BLaER1 (cell line): ENCODE measurements at regions not wholly inside any gene's neighbourhood (a gene's known extent, or its start where the extent isn't known, plus 50 kb on each side); places are given as distances from the start of the nearest gene placed in this dataset.
A peak's percentile ranks its signal among the peaks of the same experiment; 100 is the strongest.

ENCODE experiments used
- H3K27ac ChIP-seq: shearing (Covaris generic); formaldehyde crosslinking; 2 replicates; pipeline ENCODE4 v1.8.1; 2022
- H3K27me3 ChIP-seq: shearing (Covaris generic); formaldehyde crosslinking; 2 replicates; pipeline ENCODE4 v1.8.1; 2022
- H3K36me3 ChIP-seq: shearing (Covaris generic); formaldehyde crosslinking; 2 replicates; pipeline ENCODE4 v1.8.1; 2022
- H3K4me1 ChIP-seq: shearing (Covaris generic); formaldehyde crosslinking; 2 replicates; pipeline ENCODE4 v1.8.1; 2022
- H3K4me2 ChIP-seq: shearing (Covaris generic); formaldehyde crosslinking; 2 replicates; pipeline ENCODE4 v1.8.1; 2022
- H3K4me3 ChIP-seq: shearing (Covaris generic); formaldehyde crosslinking; 2 replicates; pipeline ENCODE4 v1.8.1; 2022
- H3K9ac ChIP-seq: shearing (Covaris generic); formaldehyde crosslinking; 2 replicates; pipeline ENCODE4 v1.8.1; 2022
- H3K9me3 ChIP-seq: shearing (Covaris generic); formaldehyde crosslinking; 2 replicates; pipeline ENCODE4 v1.8.1; 2022
- H4K20me1 ChIP-seq: shearing (Covaris generic); formaldehyde crosslinking; 2 replicates; pipeline ENCODE4 v1.8.1; 2022
- Cebpa-rat ChIP-seq: shearing (Covaris generic); IDR thresholded peaks from 2 replicates; pipeline ENCODE4 v1.8.1; 2022

- H3K9me3 ChIP-seq: no peaks in the 10 kb centered on the region
- no peaks in the 10 kb centered on the region for H3K36me3 ChIP-seq
- no peaks in the 10 kb centered on the region for H3K27me3 ChIP-seq
- no peak overlapping the region for H3K4me2 ChIP-seq
- no peak overlapping the region for H3K9ac ChIP-seq
- no peak overlapping the region for H3K4me3 ChIP-seq
- no peak overlapping the region for H3K27ac ChIP-seq
- no peak for TF ChIP-seq Cebpa-rat
- H4K20me1 ChIP-seq: no peaks in the 10 kb centered on the region
- H3K4me1 ChIP-seq: peaks cover 11% of the 10 kb centered on the region
These were observed 236.9 kb downstream of the SIPA1L2 start for GRCh38 chr1:232393010-232393409.

DNA sequence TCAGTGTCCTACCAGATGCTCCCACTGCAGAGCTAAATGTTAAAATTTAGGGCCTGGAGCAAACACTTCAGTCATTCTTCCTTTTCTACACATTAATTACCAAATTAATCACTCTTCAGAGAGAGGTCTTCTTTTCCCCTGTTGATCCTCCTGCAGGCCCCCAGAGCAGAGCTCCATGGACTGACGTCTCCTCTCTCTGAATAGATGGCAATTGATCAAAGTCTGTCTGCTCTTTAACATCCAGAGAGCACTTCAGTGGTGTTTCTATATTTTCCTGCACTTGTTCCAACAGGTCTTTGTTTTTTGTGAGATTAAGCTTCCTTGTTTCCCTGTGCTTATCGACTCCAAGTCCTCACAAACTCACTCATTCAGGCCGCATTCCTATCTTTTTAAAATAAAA lies 239.3 kb downstream of the SIPA1L2 start:
- Histone ChIP-seq H3K4me1 (peaks cover 29% of the 10 kb centered on the region), H3K27me3 (no peaks in the 10 kb centered on the region), H3K36me3 (no peaks in the 10 kb centered on the region), H3K4me3 (no peak overlapping the region), H4K20me1 (no peaks in the 10 kb centered on the region), H3K9me3 (no peaks in the 10 kb centered on the region), H3K9ac (no peak overlapping the region), H3K27ac (no peak overlapping the region), H3K4me2 (no peak overlapping the region)
- TF ChIP-seq Cebpa-rat: no peak

- no peaks in the 10 kb centered on the region for H4K20me1 ChIP-seq
- no peak overlapping the region for H3K4me2 ChIP-seq
- H3K4me3 ChIP-seq: no peak overlapping the region
- H3K9me3 ChIP-seq: no peaks in the 10 kb centered on the region
- no peak overlapping the region for H3K9ac ChIP-seq
- no peak overlapping the region for H3K27ac ChIP-seq
- H3K36me3 ChIP-seq: no peaks in the 10 kb centered on the region
- peaks cover 29% of the 10 kb centered on the region for H3K4me1 ChIP-seq
- TF ChIP-seq Cebpa-rat: no peak
- H3K27me3 ChIP-seq: no peaks in the 10 kb centered on the region
These were observed 240.2 kb downstream of the SIPA1L2 start for GRCh38 chr1:232389744-232390143.

- Histone ChIP-seq H3K4me2 (peak overlapping the region; percentile 64), H3K9me3 (no peaks in the 10 kb centered on the region), H3K9ac (no peak overlapping the region), H3K4me3 (no peak overlapping the region), H4K20me1 (no peaks in the 10 kb centered on the region), H3K4me1 (peaks cover 29% of the 10 kb centered on the region), H3K36me3 (no peaks in the 10 kb centered on the region), H3K27ac (no peak overlapping the region), H3K27me3 (no peaks in the 10 kb centered on the region)
- TF ChIP-seq Cebpa-rat: no peak
These were observed 241.6 kb downstream of the SIPA1L2 start for GRCh38 chr1:232388363-232388762.

DNA sequence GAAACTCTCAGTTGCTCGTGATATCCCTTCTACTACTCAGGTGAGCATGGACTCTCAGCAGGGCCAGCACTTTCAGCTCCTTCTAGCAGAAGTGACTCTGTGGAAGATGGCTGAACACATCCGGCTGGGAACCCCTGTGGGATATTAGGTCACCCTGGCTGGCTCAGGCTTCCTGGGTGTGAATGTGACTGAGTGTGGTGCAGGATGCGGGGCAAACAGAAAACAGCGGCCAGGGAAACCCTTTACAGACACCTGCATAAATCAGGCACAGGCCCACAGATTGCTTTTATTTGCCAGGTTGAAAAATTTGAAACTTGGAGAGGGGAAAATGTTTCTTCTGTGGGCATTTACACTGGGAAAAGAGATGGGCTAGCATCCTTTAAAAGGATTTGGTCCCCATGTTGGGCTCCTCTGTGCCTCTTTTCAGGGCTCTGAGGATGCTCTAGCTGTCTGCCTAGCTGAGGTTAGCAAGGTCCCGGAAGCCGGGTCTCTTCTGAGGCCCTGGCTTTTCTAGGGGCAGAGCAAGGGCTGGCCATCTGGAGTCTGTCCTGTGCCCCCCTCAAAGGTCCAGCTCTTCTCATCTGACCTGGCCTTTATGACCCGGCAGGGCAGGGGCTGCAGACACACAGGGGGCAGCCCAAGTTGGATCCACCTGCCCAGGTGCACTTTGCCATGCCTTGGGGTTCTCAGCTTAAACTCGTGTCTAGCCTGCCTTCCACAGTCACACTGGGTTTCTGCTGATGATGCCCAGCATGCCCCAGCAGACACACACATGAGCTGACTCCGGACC lies 243.0 kb downstream of the SIPA1L2 start:
- Histone ChIP-seq H3K4me1 (peaks cover 29% of the 10 kb centered on the region), H3K27me3 (no peaks in the 10 kb centered on the region), H3K4me3 (no peak overlapping the region), H4K20me1 (no peaks in the 10 kb centered on the region), H3K9ac (no peak overlapping the region), H3K27ac (no peak overlapping the region), H3K4me2 (peak overlapping the region; percentile 1), H3K9me3 (no peaks in the 10 kb centered on the region), H3K36me3 (no peaks in the 10 kb centered on the region)
- TF ChIP-seq Cebpa-rat: no peak

- peak overlapping the region; percentile 1 for H3K4me2 ChIP-seq
- TF ChIP-seq Cebpa-rat: no peak
- H3K36me3 ChIP-seq: no peaks in the 10 kb centered on the region
- H4K20me1 ChIP-seq: no peaks in the 10 kb centered on the region
- H3K4me1 ChIP-seq: peaks cover 29% of the 10 kb centered on the region
- no peak overlapping the region for H3K27ac ChIP-seq
- H3K4me3 ChIP-seq: no peak overlapping the region
- no peaks in the 10 kb centered on the region for H3K9me3 ChIP-seq
- no peaks in the 10 kb centered on the region for H3K27me3 ChIP-seq
- H3K9ac ChIP-seq: no peak overlapping the region
These were observed 243.6 kb downstream of the SIPA1L2 start for GRCh38 chr1:232386294-232386693.

DNA sequence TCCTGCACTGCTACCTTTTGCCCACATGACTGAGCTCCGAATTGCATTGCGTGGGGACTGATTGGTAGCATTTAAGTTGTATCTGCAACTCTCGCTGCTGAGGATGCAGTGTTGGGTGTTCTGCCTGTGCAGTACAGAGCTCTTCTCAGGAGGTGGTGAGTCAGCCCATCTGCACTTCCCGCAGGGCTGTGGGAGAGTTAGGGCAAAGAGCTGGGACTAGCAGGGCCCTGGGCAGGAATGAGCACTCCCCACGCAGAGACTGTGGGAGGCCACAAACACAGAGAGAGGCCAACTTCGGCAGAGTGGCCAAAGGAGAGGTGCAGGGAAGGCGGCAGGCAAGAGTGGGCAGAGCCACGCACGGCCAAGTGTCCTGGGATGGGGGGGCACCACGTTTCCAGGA lies 244.7 kb downstream of the SIPA1L2 start:
- Histone ChIP-seq H3K4me3 (no peak overlapping the region), H3K27ac (no peak overlapping the region), H3K4me1 (peaks cover 29% of the 10 kb centered on the region), H3K9me3 (no peaks in the 10 kb centered on the region), H3K36me3 (no peaks in the 10 kb centered on the region), H3K9ac (no peak overlapping the region), H4K20me1 (no peaks in the 10 kb centered on the region), H3K27me3 (no peaks in the 10 kb centered on the region), H3K4me2 (no peak overlapping the region)
- no peak for TF ChIP-seq Cebpa-rat

- TF ChIP-seq Cebpa-rat: no peak
- Histone ChIP-seq H3K27ac (no peak overlapping the region), H3K9ac (no peak overlapping the region), H3K9me3 (no peaks in the 10 kb centered on the region), H3K4me2 (no peak overlapping the region), H4K20me1 (no peaks in the 10 kb centered on the region), H3K36me3 (no peaks in the 10 kb centered on the region), H3K4me3 (no peak overlapping the region), H3K27me3 (no peaks in the 10 kb centered on the region), H3K4me1 (peaks cover 29% of the 10 kb centered on the region)
These were observed 245.6 kb downstream of the SIPA1L2 start for GRCh38 chr1:232384171-232384883.

- Histone ChIP-seq H3K9me3 (no peaks in the 10 kb centered on the region), H3K4me2 (no peak overlapping the region), H3K27me3 (no peaks in the 10 kb centered on the region), H3K9ac (no peak overlapping the region), H3K36me3 (no peaks in the 10 kb centered on the region), H4K20me1 (no peaks in the 10 kb centered on the region), H3K4me1 (peaks cover 24% of the 10 kb centered on the region), H3K27ac (no peak overlapping the region), H3K4me3 (no peak overlapping the region)
- TF ChIP-seq Cebpa-rat: no peak
These were observed 246.3 kb downstream of the SIPA1L2 start for GRCh38 chr1:232383455-232384123.

DNA sequence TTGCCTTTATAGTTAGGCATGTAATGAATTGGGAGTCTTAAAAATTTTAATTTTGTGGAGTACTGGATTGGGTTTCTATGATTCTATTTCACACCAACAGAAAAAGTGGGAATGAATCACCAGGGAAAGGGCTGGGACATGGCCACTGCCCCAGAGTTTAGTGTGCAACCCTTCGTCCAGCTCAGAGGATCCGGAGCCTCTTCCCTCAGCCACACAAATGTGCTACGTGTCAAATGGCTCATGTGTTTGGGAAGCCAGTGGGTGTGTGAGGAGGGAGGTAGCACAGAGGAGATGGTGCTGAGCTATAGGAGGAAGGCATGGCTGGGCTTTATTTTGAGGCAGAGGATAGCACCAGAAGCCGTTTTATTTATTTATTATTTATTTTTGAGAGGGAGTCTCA lies 247.3 kb downstream of the SIPA1L2 start:
- Histone ChIP-seq H3K4me1 (peaks cover 15% of the 10 kb centered on the region), H3K9ac (no peak overlapping the region), H3K27ac (no peak overlapping the region), H3K4me2 (no peak overlapping the region), H3K4me3 (no peak overlapping the region), H4K20me1 (no peaks in the 10 kb centered on the region), H3K9me3 (no peaks in the 10 kb centered on the region), H3K36me3 (no peaks in the 10 kb centered on the region), H3K27me3 (no peaks in the 10 kb centered on the region)
- no peak for TF ChIP-seq Cebpa-rat
